T47D (cell line): ENCODE measurements at regions not wholly inside any gene's neighbourhood (a gene's known extent, or its start where the extent isn't known, plus 50 kb on each side); places are given as distances from the start of the nearest gene placed in this dataset.
"Not testable (repeated sequence)": the region's sequence is repeated elsewhere in the genome, so short reads cannot be mapped to it uniquely, and the experiment has no call there.

Source experiments
- DNase-seq, 2 experiments: peaks; one replicate each; pipeline versions ENCODE4 v3.0.0 to v3.0.0-alpha.2; 2011 to 2012; ENCODE audit warnings: low read depth in 1 of 2, low spot score in 1 of 2
- JUND ChIP-seq: IDR thresholded peaks from 2 replicates; pipeline ENCODE4 v1.6.1; 2012; ENCODE audit warnings: low read depth
- in situ Hi-C: cut with HindIII; loops from 2 replicates; pipeline ENCODE4 v1.10.0; 2016; ENCODE audit warnings: low sequenced_read_pairs, low pct_unique_long_range_greater_than_20kb

- TF ChIP-seq JUND: no peak
- peak; percentile 25 to 30 for DNase-seq
- in situ Hi-C loops: no loop called here
Measured at GRCh38 chr6:8180327-8181159, 78.2 kb upstream of the EEF1E1 start.

GRCh38 chr6:8177721-8178120 lies 75.4 kb upstream of the EEF1E1 start:
- in situ Hi-C loops: no loop called here
- TF ChIP-seq JUND: no peak
- no peak for DNase-seq

GRCh38 chr6:8175046-8175777 lies 72.9 kb upstream of the EEF1E1 start:
- in situ Hi-C loops: no loop called here
- no peak for DNase-seq
- no peak for TF ChIP-seq JUND

- TF ChIP-seq JUND: no peak
- no peak for DNase-seq
- in situ Hi-C loops: no loop called here
Measured at GRCh38 chr6:8174571-8174970, 72.2 kb upstream of the EEF1E1 start.

DNA sequence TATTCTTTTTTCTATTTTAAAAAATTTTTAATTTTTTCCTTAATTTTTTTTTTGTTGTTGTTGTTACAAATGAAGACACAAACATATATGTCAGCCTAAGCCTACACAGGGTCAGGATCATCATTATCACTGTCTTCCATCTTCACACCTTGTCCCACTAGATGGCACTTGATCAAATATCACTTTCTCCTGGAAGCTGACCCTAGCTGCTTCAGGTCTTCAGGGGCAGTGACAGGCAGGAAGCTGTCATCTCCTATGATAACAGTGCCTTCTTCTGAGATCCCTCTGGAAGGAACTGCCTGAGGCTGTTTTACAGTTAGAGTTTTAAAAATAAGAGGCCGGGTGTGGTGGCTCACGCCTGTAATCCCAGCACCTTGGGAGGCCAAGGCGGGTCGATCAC lies 70.2 kb upstream of the EEF1E1 start:
- no peak for TF ChIP-seq JUND
- DNase-seq: no peak
- in situ Hi-C loops: no loop called here

DNA sequence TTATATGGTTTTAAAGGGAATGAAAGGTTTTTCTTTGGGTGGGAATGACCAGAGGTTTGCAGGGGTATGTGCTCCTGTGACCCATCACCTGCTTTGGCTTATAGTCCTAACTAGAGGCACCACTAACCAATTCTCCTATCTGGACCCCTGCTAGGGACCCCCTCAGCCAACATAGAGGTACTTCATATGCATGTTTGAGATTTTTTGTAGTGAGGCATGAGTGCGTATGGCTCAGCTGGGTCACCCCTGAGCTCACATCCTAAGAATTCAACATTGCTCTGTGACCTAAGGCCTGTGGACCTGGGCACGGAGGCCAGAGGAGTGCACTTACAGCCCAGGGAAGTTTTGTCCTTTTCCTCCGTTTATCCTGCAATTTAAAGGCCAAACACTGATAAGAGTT lies 68.4 kb upstream of the EEF1E1 start:
- DNase-seq: no peak
- no peak for TF ChIP-seq JUND
- in situ Hi-C loops: no loop called here

GRCh38 chr6:8170245-8170644 lies 67.9 kb upstream of the EEF1E1 start:
- in situ Hi-C loops: no loop called here
- DNase-seq: peak in 1 of 2 experiments; percentile 40
- no peak for TF ChIP-seq JUND

- no peak for DNase-seq
- in situ Hi-C loops: no loop called here
- no peak for TF ChIP-seq JUND
Measured at GRCh38 chr6:8166156-8166555, 63.8 kb upstream of the EEF1E1 start.

DNA sequence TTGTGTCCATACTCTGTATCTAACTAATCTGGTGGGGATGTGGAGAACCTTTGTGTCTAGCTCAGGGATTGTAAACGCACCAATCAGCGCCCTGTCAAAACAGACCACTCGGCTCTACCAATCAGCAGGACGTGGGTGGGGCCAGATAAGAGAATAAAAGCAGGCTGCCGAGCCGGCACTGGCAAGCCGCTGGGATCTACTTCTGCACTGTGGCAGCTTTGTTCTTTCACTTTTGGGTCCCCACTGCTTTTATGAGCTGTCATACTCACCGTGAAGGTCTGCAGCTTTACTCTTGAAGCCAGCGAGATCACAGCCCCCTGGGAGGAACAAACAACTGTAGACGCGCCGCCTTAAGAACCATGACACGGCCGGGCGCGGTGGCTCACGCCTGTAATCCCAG lies 62.7 kb upstream of the EEF1E1 start:
- DNase-seq, in situ Hi-C loops: not testable (repeated sequence)

- DNase-seq, in situ Hi-C loops: not testable (repeated sequence)
Measured at GRCh38 chr6:8164281-8164680, 61.9 kb upstream of the EEF1E1 start.

DNA sequence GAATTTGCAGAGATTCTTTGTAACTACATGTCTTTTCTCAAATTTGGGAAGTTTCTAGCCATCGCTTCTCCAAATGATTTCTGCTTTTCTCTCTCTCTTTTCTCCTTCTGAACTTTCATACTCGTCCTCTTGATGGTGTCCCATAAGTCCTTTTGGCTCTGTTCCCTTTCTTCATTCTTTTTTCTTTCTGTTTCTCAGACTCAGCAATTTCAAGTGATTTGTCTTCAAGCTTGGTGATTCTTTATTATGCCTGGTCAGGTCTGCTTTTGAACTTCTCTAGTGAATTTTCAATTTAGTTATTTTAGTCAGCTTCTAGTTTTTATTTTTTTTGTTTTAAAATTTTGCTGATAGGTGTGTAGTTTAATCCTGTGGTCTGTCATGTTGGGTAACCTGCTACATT lies 57.6 kb upstream of the EEF1E1 start:
- in situ Hi-C loops: no loop called here
- no peak for TF ChIP-seq JUND
- no peak for DNase-seq

GRCh38 chr6:8157839-8158238 lies 55.5 kb upstream of the EEF1E1 start:
- DNase-seq: no peak
- in situ Hi-C loops: no loop called here
- TF ChIP-seq JUND: no peak

DNA sequence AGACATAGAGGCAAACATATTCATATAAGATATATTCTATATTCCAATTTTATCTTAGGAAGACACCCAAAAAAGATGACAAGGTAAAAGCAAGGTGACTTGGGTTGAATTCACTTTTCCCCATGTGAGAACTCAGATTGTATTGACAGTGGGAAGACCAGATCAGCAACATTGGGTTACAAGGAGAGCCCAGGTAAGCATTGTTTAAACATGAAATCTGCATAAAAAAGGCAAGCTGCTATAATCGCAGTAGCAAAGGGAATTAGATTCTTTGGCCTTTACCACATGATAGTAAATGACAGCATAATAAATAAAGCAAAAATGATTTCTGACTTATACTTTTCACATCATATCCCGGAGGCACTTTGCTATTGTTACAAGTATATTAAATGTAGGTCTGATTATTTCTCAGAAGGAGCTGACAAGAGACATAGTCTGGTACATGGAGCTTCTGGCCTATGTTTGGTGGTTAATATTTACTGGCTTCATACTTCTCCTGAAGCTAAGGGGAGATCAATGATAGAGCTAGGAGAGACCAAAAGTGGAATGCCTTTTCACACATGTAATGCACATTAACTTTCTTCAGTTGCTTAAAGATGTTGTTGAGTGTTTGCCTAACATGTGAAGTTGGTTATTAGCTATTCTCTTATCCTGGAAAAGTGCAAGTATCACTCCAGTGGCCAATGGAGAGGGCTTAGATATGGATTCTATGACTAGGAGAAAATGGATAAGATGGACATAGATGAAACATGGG lies 53.1 kb upstream of the EEF1E1 start:
- TF ChIP-seq JUND: no peak
- in situ Hi-C loops: no loop called here
- DNase-seq: no peak
